ENCODE measurements at regions not wholly inside any gene's neighbourhood (a gene's known extent, or its start where the extent isn't known, plus 50 kb on each side); places are given as distances from the start of the nearest gene placed in this dataset.
"Not testable (repeated sequence)": the region's sequence is repeated elsewhere in the genome, so short reads cannot be mapped to it uniquely, and the experiment has no call there.

- Histone ChIP-seq H3K9ac (ENCODE audit: low read depth, low read length) (no peak overlapping the region), H3K4me1 (ENCODE audit: insufficient read depth, low read length) (peaks cover 7% of the 10 kb centered on the region; the same call in 1 of the 2 replicates), H3K36me3 (ENCODE audit: insufficient read depth, low read length) (no peaks in the 10 kb centered on the region), H3K27ac (ENCODE audit: low read depth, low read length) (no peak overlapping the region), H3K4me3 (ENCODE audit: low read length) (no peak overlapping the region), H3K27me3 (ENCODE audit: insufficient read depth, low read length) (no peaks in the 10 kb centered on the region), H3K9me3 (ENCODE audit: insufficient read depth, low read depth, low read length) (peaks cover 10% of the 10 kb centered on the region)
- WGBS, result 95% methylated on average over 2 of the region's 2 CpGs
Measured at GRCh38 chr9:20240498-20240897, 381.8 kb downstream of the MLLT3 start.

GRCh38 chr9:20238921-20239320, 383.4 kb downstream of the MLLT3 start:
- 76% methylated on average over 1 of the region's 1 CpG for WGBS
- H3K27me3 ChIP-seq (ENCODE audit: insufficient read depth, low read length), result no peaks in the 10 kb centered on the region
- no peak overlapping the region for H3K9ac ChIP-seq (ENCODE audit: low read depth, low read length)
- no peak overlapping the region for H3K27ac ChIP-seq (ENCODE audit: low read depth, low read length)
- no peaks in the 10 kb centered on the region for H3K36me3 ChIP-seq (ENCODE audit: insufficient read depth, low read length)
- H3K4me3 ChIP-seq (ENCODE audit: low read length), result no peak overlapping the region
- H3K4me1 ChIP-seq (ENCODE audit: insufficient read depth, low read length), result peaks cover 7% of the 10 kb centered on the region; the same call in 1 of the 2 replicates
- H3K9me3 ChIP-seq (ENCODE audit: insufficient read depth, low read depth, low read length), result peaks cover 18% of the 10 kb centered on the region

GRCh38 chr9:20237686-20238085, 384.6 kb downstream of the MLLT3 start:
- WGBS, result 92% methylated on average over 1 of the region's 1 CpG
- Histone ChIP-seq H3K27ac (ENCODE audit: low read depth, low read length) (no peak overlapping the region), H3K36me3 (ENCODE audit: insufficient read depth, low read length) (no peaks in the 10 kb centered on the region), H3K4me1 (ENCODE audit: insufficient read depth, low read length) (peaks cover 4% of the 10 kb centered on the region; the same call in 1 of the 2 replicates), H3K9me3 (ENCODE audit: insufficient read depth, low read depth, low read length) (peaks cover 18% of the 10 kb centered on the region), H3K4me3 (ENCODE audit: low read length) (no peak overlapping the region), H3K9ac (ENCODE audit: low read depth, low read length) (no peak overlapping the region), H3K27me3 (ENCODE audit: insufficient read depth, low read length) (no peaks in the 10 kb centered on the region)

- H3K9ac ChIP-seq (ENCODE audit: low read depth, low read length), result no peak overlapping the region
- peaks cover 18% of the 10 kb centered on the region for H3K9me3 ChIP-seq (ENCODE audit: insufficient read depth, low read depth, low read length)
- H3K36me3 ChIP-seq (ENCODE audit: insufficient read depth, low read length), result no peaks in the 10 kb centered on the region
- no peaks in the 10 kb centered on the region for H3K27me3 ChIP-seq (ENCODE audit: insufficient read depth, low read length)
- no peak overlapping the region for H3K27ac ChIP-seq (ENCODE audit: low read depth, low read length)
- H3K4me1 ChIP-seq (ENCODE audit: insufficient read depth, low read length), result no peaks in the 10 kb centered on the region
- WGBS, result 92% methylated on average over 4 of the region's 4 CpGs
- H3K4me3 ChIP-seq (ENCODE audit: low read length), result no peak overlapping the region
Measured at GRCh38 chr9:20236676-20237075, 385.6 kb downstream of the MLLT3 start.

- not testable (repeated sequence) for H3K4me3 ChIP-seq (ENCODE audit: low read length); H3K27ac ChIP-seq (ENCODE audit: low read depth, low read length); H3K9ac ChIP-seq (ENCODE audit: low read depth, low read length); H3K27me3 ChIP-seq (ENCODE audit: insufficient read depth, low read length); H3K36me3 ChIP-seq (ENCODE audit: insufficient read depth, low read length); H3K4me1 ChIP-seq (ENCODE audit: insufficient read depth, low read length)
- H3K9me3 ChIP-seq (ENCODE audit: insufficient read depth, low read depth, low read length), result peaks cover 18% of the 10 kb centered on the region
- 89% methylated on average over 11 of the region's 11 CpGs for WGBS
Measured at GRCh38 chr9:20235206-20235605, 387.1 kb downstream of the MLLT3 start.

GRCh38 chr9:20228096-20228495, 394.2 kb downstream of the MLLT3 start:
- no peaks in the 10 kb centered on the region for H3K27me3 ChIP-seq (ENCODE audit: insufficient read depth, low read length)
- WGBS, result 93% methylated on average over 2 of the region's 2 CpGs
- no peak overlapping the region for H3K9ac ChIP-seq (ENCODE audit: low read depth, low read length)
- no peak overlapping the region for H3K4me3 ChIP-seq (ENCODE audit: low read length)
- H3K36me3 ChIP-seq (ENCODE audit: insufficient read depth, low read length), result no peaks in the 10 kb centered on the region
- no peaks in the 10 kb centered on the region for H3K9me3 ChIP-seq (ENCODE audit: insufficient read depth, low read depth, low read length)
- H3K4me1 ChIP-seq (ENCODE audit: insufficient read depth, low read length), result no peaks in the 10 kb centered on the region
- H3K27ac ChIP-seq (ENCODE audit: low read depth, low read length), result no peak overlapping the region

- WGBS, result 50% methylated on average over 2 of the region's 2 CpGs
- Histone ChIP-seq H3K27me3 (ENCODE audit: insufficient read depth, low read length) (no peaks in the 10 kb centered on the region), H3K9me3 (ENCODE audit: insufficient read depth, low read depth, low read length) (no peaks in the 10 kb centered on the region), H3K4me1 (ENCODE audit: insufficient read depth, low read length) (0 out of 2 replicates have a peak, but pooled peaks cover 6% of the 10 kb centered on the region), H3K27ac (ENCODE audit: low read depth, low read length) (no peak overlapping the region), H3K9ac (ENCODE audit: low read depth, low read length) (no peak overlapping the region), H3K36me3 (ENCODE audit: insufficient read depth, low read length) (no peaks in the 10 kb centered on the region), H3K4me3 (ENCODE audit: low read length) (no peak overlapping the region)
Measured at GRCh38 chr9:20227166-20227874, 395.0 kb downstream of the MLLT3 start.

GRCh38 chr9:20226345-20226744, 396.0 kb downstream of the MLLT3 start:
- Histone ChIP-seq H3K27ac (ENCODE audit: low read depth, low read length) (no peak overlapping the region), H3K9ac (ENCODE audit: low read depth, low read length) (no peak overlapping the region), H3K4me1 (ENCODE audit: insufficient read depth, low read length) (0 out of 2 replicates have a peak, but pooled peaks cover 6% of the 10 kb centered on the region), H3K27me3 (ENCODE audit: insufficient read depth, low read length) (no peaks in the 10 kb centered on the region), H3K36me3 (ENCODE audit: insufficient read depth, low read length) (no peaks in the 10 kb centered on the region), H3K9me3 (ENCODE audit: insufficient read depth, low read depth, low read length) (no peaks in the 10 kb centered on the region), H3K4me3 (ENCODE audit: low read length) (no peak overlapping the region)
- WGBS, result 93% methylated on average over 5 of the region's 5 CpGs

- Histone ChIP-seq H3K27ac (ENCODE audit: low read depth, low read length) (no peak overlapping the region), H3K9ac (ENCODE audit: low read depth, low read length) (no peak overlapping the region), H3K4me1 (ENCODE audit: insufficient read depth, low read length) (0 out of 2 replicates have a peak, but pooled peaks cover 6% of the 10 kb centered on the region), H3K36me3 (ENCODE audit: insufficient read depth, low read length) (no peaks in the 10 kb centered on the region), H3K27me3 (ENCODE audit: insufficient read depth, low read length) (no peaks in the 10 kb centered on the region), H3K4me3 (ENCODE audit: low read length) (no peak overlapping the region), H3K9me3 (ENCODE audit: insufficient read depth, low read depth, low read length) (no peaks in the 10 kb centered on the region)
- WGBS, result 89% methylated on average over 1 of the region's 1 CpG
Measured at GRCh38 chr9:20225826-20226225, 396.5 kb downstream of the MLLT3 start.

- Histone ChIP-seq H3K27ac (ENCODE audit: low read depth, low read length) (no peak overlapping the region), H3K9me3 (ENCODE audit: insufficient read depth, low read depth, low read length) (no peaks in the 10 kb centered on the region), H3K4me1 (ENCODE audit: insufficient read depth, low read length) (0 out of 2 replicates have a peak, but pooled peaks cover 6% of the 10 kb centered on the region), H3K27me3 (ENCODE audit: insufficient read depth, low read length) (no peaks in the 10 kb centered on the region), H3K36me3 (ENCODE audit: insufficient read depth, low read length) (no peaks in the 10 kb centered on the region), H3K9ac (ENCODE audit: low read depth, low read length) (no peak overlapping the region), H3K4me3 (ENCODE audit: low read length) (no peak overlapping the region)
- WGBS, result 81% methylated on average over 1 of the region's 1 CpG
Measured at GRCh38 chr9:20224756-20225155, 397.5 kb downstream of the MLLT3 start.

GRCh38 chr9:20220286-20220685, 402.0 kb downstream of the MLLT3 start:
- Histone ChIP-seq H3K9ac (ENCODE audit: low read depth, low read length) (no peak overlapping the region), H3K4me1 (ENCODE audit: insufficient read depth, low read length) (0 out of 2 replicates have a peak, but pooled peaks cover 6% of the 10 kb centered on the region), H3K36me3 (ENCODE audit: insufficient read depth, low read length) (no peaks in the 10 kb centered on the region), H3K27me3 (ENCODE audit: insufficient read depth, low read length) (no peaks in the 10 kb centered on the region), H3K9me3 (ENCODE audit: insufficient read depth, low read depth, low read length) (no peaks in the 10 kb centered on the region), H3K27ac (ENCODE audit: low read depth, low read length) (no peak overlapping the region), H3K4me3 (ENCODE audit: low read length) (no peak overlapping the region)
- WGBS, result 96% methylated on average over 3 of the region's 3 CpGs
